WTC11 (cell line): ENCODE measurements at regions not wholly inside any gene's neighbourhood (a gene's known extent, or its start where the extent isn't known, plus 50 kb on each side); places are given as distances from the start of the nearest gene placed in this dataset.

Experiments used
- ATAC-seq: fragments of 200-7000 bp; cut with Tn5 transposase; 2 replicates; pipeline ENCODE4 v1.10.0; 2021; ENCODE audit warnings: mild to moderate bottlenecking, moderate library complexity
- CTCF ChIA-PET: fragments of 300-600 bp; sonication (Branson Sonifier 250); formaldehyde crosslinking; loops from one replicate; lab custom pipeline; 2021; ENCODE audit warnings: antibody characterized with exemption; lab: Charles Lee
- POLR2A ChIA-PET: fragments of 350-600 bp; sonication (Branson Sonifier 250); formaldehyde crosslinking; loops from one replicate; lab custom pipeline; 2021; ENCODE audit warnings: antibody characterized with exemption; lab: Charles Lee
- DNase-seq: peaks from one replicate; pipeline ENCODE4 v3.0.0; 2021; ENCODE audit warnings: low spot score
- H3K27ac Mint-ChIP-seq: 2 replicates; pipeline ENCODE4 v1.8.0; 2021; ENCODE audit warnings: mixed read lengths
- H3K27me3 Mint-ChIP-seq: 2 replicates; pipeline ENCODE4 v1.8.0; 2021; ENCODE audit warnings: low read depth, mild to moderate bottlenecking, moderate library complexity, mixed read lengths
- H3K36me3 Mint-ChIP-seq: 2 replicates; pipeline ENCODE4 v1.8.0; 2021; ENCODE audit warnings: mixed read lengths
- H3K4me1 Mint-ChIP-seq: 2 replicates; pipeline ENCODE4 v1.8.0; 2022; ENCODE audit warnings: mixed read lengths
- H3K4me3 Mint-ChIP-seq: 2 replicates; pipeline ENCODE4 v1.8.0; 2021; ENCODE audit warnings: mild to moderate bottlenecking, moderate library complexity, mixed read lengths
- H3K9me3 Mint-ChIP-seq: 2 replicates; pipeline ENCODE4 v1.8.0; 2021; ENCODE audit warnings: mixed read lengths
- ARID4B ChIP-seq: sonication (generic); formaldehyde crosslinking; IDR thresholded peaks from 2 replicates; pipeline ENCODE4 v1.8.0; 2023; ENCODE audit warnings: missing genetic modification reagents, mild to moderate bottlenecking, borderline replicate concordance
- ATF2 ChIP-seq: sonication (generic); formaldehyde crosslinking; IDR thresholded peaks from 2 replicates; pipeline ENCODE4 v1.8.1; 2022; ENCODE audit warnings: low read depth, missing genetic modification reagents, borderline replicate concordance
- ERG ChIP-seq: fragments of 250-450 bp; sonication (Bioruptor Pico); IDR thresholded peaks from 2 replicates; pipeline ENCODE4 v1.8.0; 2021; ENCODE audit warnings: mild to moderate bottlenecking
- GTF2I ChIP-seq: fragments of 250-450 bp; sonication (Bioruptor Pico); conservative IDR thresholded peaks from 2 replicates; pipeline ENCODE4 v1.4.0; 2021; ENCODE audit warnings: mild to moderate bottlenecking
- JAZF1 ChIP-seq: fragments of 250-450 bp; sonication (Bioruptor Pico); IDR thresholded peaks from 2 replicates; pipeline ENCODE4 v1.9.0; 2021; ENCODE audit warnings: moderate library complexity, mild to moderate bottlenecking, inconsistent platforms
- MYBL2 ChIP-seq: sonication (generic); formaldehyde crosslinking; IDR thresholded peaks from 2 replicates; pipeline ENCODE4 v1.8.1; 2023; ENCODE audit warnings: mild to moderate bottlenecking, moderate library complexity, missing genetic modification reagents
- NFATC4 ChIP-seq: fragments of 250-450 bp; sonication (Bioruptor Pico); IDR thresholded peaks from 2 replicates; pipeline ENCODE4 v1.9.0; 2021; ENCODE audit warnings: mild to moderate bottlenecking
- OVOL2 ChIP-seq: fragments of 250-450 bp; sonication (Bioruptor Pico); IDR thresholded peaks from 2 replicates; pipeline ENCODE4 v1.9.0; 2021; ENCODE audit warnings: mild to moderate bottlenecking, borderline replicate concordance
- PREB ChIP-seq: sonication (generic); formaldehyde crosslinking; IDR thresholded peaks from 2 replicates; pipeline ENCODE4 v1.8.1; 2022; ENCODE audit warnings: mild to moderate bottlenecking, missing genetic modification reagents, moderate library complexity, borderline replicate concordance
- SMAD4 ChIP-seq: sonication (generic); formaldehyde crosslinking; IDR thresholded peaks from 2 replicates; pipeline ENCODE4 v1.8.0; 2022; ENCODE audit warnings: mild to moderate bottlenecking, missing genetic modification reagents
- TEAD4 ChIP-seq: sonication (generic); formaldehyde crosslinking; IDR thresholded peaks from 2 replicates; pipeline ENCODE4 v1.8.0; 2022; ENCODE audit warnings: mild to moderate bottlenecking, missing genetic modification reagents
- TP53 ChIP-seq: sonication (generic); formaldehyde crosslinking; IDR thresholded peaks from 2 replicates; pipeline ENCODE4 v1.8.1; 2023; ENCODE audit warnings: mild to moderate bottlenecking, missing genetic modification reagents
- USF2 ChIP-seq: sonication (generic); formaldehyde crosslinking; IDR thresholded peaks from 2 replicates; pipeline ENCODE4 v1.8.1; 2023; ENCODE audit warnings: mild to moderate bottlenecking, missing genetic modification reagents, moderate library complexity
- ZNF281 ChIP-seq: sonication (generic); formaldehyde crosslinking; IDR thresholded peaks from 2 replicates; pipeline ENCODE4 v1.8.0; 2023; ENCODE audit warnings: mild to moderate bottlenecking, missing genetic modification reagents
- ZNF396 ChIP-seq: fragments of 250-450 bp; sonication (Bioruptor Pico); IDR thresholded peaks from 2 replicates; pipeline ENCODE4 v1.8.0; 2021; ENCODE audit warnings: mild to moderate bottlenecking, moderate library complexity, borderline replicate concordance
- ZNF416 ChIP-seq: fragments of 250-450 bp; sonication (Bioruptor Pico); IDR thresholded peaks from 2 replicates; pipeline ENCODE4 v1.9.0; 2021; ENCODE audit warnings: mild to moderate bottlenecking, inconsistent platforms

GRCh38 chr7:15947754-15948153 lies 261.3 kb upstream of the MEOX2 start (continued):
- TF ChIP-seq ATF2 (CRISPR knock-in tag) (no peak), ARID4B (CRISPR knock-in tag) (no peak)
- TF ChIP-seq, all 79 proteins: peak for 0

GRCh38 chr7:15938115-15938514 lies 251.6 kb upstream of the MEOX2 start:
- no peak overlapping the region for H3K4me3 Mint-ChIP-seq
- DNase-seq (no peak), ATAC-seq (no peak)
- H3K27ac Mint-ChIP-seq = no peak overlapping the region
- H3K4me1 Mint-ChIP-seq = peaks cover 14% of the 10 kb centered on the region
- H3K9me3 Mint-ChIP-seq = no peaks in the 10 kb centered on the region
- CTCF ChIA-PET = no interaction called here
- TF ChIP-seq SMAD4 (CRISPR knock-in tag) = no peak
- no peak for TF ChIP-seq TEAD4 (CRISPR knock-in tag)
- no peak for TF ChIP-seq ZNF416 (CRISPR knock-in tag)
- no peak for TF ChIP-seq USF2 (CRISPR knock-in tag)
- TF ChIP-seq GTF2I (CRISPR knock-in tag) = no peak
- no peak for TF ChIP-seq OVOL2 (CRISPR knock-in tag)
- TF ChIP-seq ZNF396 (CRISPR knock-in tag) = no peak
- TF ChIP-seq NFATC4 = no peak
- no peak for TF ChIP-seq TP53 (CRISPR knock-in tag)
- no peak for TF ChIP-seq PREB (CRISPR knock-in tag)
- no peak for TF ChIP-seq ERG (CRISPR knock-in tag)
- no peak for TF ChIP-seq JAZF1 (CRISPR knock-in tag)
- TF ChIP-seq MYBL2 (CRISPR knock-in tag) = no peak
- no peak for TF ChIP-seq ZNF281
- peaks cover 10% of the 10 kb centered on the region for H3K27me3 Mint-ChIP-seq
- H3K36me3 Mint-ChIP-seq = no peaks in the 10 kb centered on the region
- POLR2A ChIA-PET = no interaction called here
